ENCODE measurements at regions not wholly inside any gene's neighbourhood (a gene's known extent, or its start where the extent isn't known, plus 50 kb on each side); places are given as distances from the start of the nearest gene placed in this dataset.

GRCh38 chr1:82515650-82516049 is 714.9 kb downstream of the ADGRL2 start:
- TF ChIP-seq GATA2 (IDR thresholded peaks at IDR 0.05; ENCODE audit: low read depth, low read length), result no peak
- TF ChIP-seq GATA3 (IDR thresholded peaks at IDR 0.05; ENCODE audit: low read depth, low read length), result no peak
